SK-N-SH treated with all-trans-retinoic acid at 6 μM for 48 hours (cell line): ENCODE measurements at regions not wholly inside any gene's neighbourhood (a gene's known extent, or its start where the extent isn't known, plus 50 kb on each side); places are given as distances from the start of the nearest gene placed in this dataset.

Experiments used
- ATAC-seq: fragments of 200-7000 bp; cut with Tn5 transposase; 3 replicates; pipeline ENCODE4 v1.9.1; 2020; ENCODE audit warnings: mild to moderate bottlenecking, moderate library complexity
- ARNTL ChIP-seq: fragments of 450-650 bp; formaldehyde crosslinking; IDR thresholded peaks from 2 replicates; pipeline ENCODE4 v1.5.0; 2020; ENCODE audit warnings: low read depth, mild to moderate bottlenecking, moderate library complexity, borderline replicate concordance
- BACH2 ChIP-seq: fragments of 250-450 bp; sonication (Bioruptor Pico); IDR thresholded peaks from 2 replicates; pipeline ENCODE4 v1.9.0; 2021; ENCODE audit warnings: mild to moderate bottlenecking, borderline replicate concordance
- CREB5 ChIP-seq: fragments of 250-450 bp; sonication (Bioruptor Pico); IDR thresholded peaks from 2 replicates; pipeline ENCODE4 v1.5.1; 2020; ENCODE audit warnings: low read depth, mild to moderate bottlenecking, moderate library complexity
- CSDC2 ChIP-seq: fragments of 250-450 bp; sonication (Bioruptor Pico); IDR thresholded peaks from 2 replicates; pipeline ENCODE4 v1.5.0; 2020; ENCODE audit warnings: mild to moderate bottlenecking, moderate library complexity
- ESRRG ChIP-seq: fragments of 250-450 bp; sonication (Bioruptor Pico); IDR thresholded peaks from 2 replicates; pipeline ENCODE4 v1.6.1; 2021; ENCODE audit warnings: mild to moderate bottlenecking
- GLIS3 ChIP-seq: fragments of 250-450 bp; sonication (Bioruptor Pico); IDR thresholded peaks from 2 replicates; pipeline ENCODE4 v1.5.0; 2020; ENCODE audit warnings: mild to moderate bottlenecking, moderate library complexity
- ISL1 ChIP-seq: fragments of 250-450 bp; sonication (Bioruptor Pico); IDR thresholded peaks from 2 replicates; pipeline ENCODE4 v2.1.2; 2022; ENCODE audit warnings: mild to moderate bottlenecking, moderate library complexity
- OSR1 ChIP-seq: fragments of 250-450 bp; sonication (Bioruptor Pico); IDR thresholded peaks from 2 replicates; pipeline ENCODE4 v1.8.0; 2022; ENCODE audit warnings: moderate library complexity, mild to moderate bottlenecking, inconsistent platforms
- PATZ1 ChIP-seq: fragments of 250-450 bp; sonication (Bioruptor Pico); IDR thresholded peaks from 2 replicates; pipeline ENCODE4 v1.8.0; 2020; ENCODE audit warnings: mild to moderate bottlenecking, moderate library complexity, borderline replicate concordance
- POU6F1 ChIP-seq: fragments of 250-450 bp; sonication (Bioruptor Pico); IDR thresholded peaks from 2 replicates; pipeline ENCODE4 v1.8.0; 2021; ENCODE audit warnings: low read depth, mild to moderate bottlenecking, moderate library complexity, borderline replicate concordance
- PPARA ChIP-seq: fragments of 250-450 bp; sonication (Bioruptor Pico); IDR thresholded peaks from 2 replicates; pipeline ENCODE4 v1.5.0; 2020; ENCODE audit warnings: mild to moderate bottlenecking, borderline replicate concordance
- RARB ChIP-seq: fragments of 250-450 bp; sonication (Bioruptor Pico); IDR thresholded peaks from 2 replicates; pipeline ENCODE4 v1.8.0; 2021; ENCODE audit warnings: mild to moderate bottlenecking, moderate library complexity
- SNAI2 ChIP-seq: fragments of 250-450 bp; sonication (Bioruptor Pico); IDR thresholded peaks from 2 replicates; pipeline ENCODE4 v1.5.0; 2020; ENCODE audit warnings: mild to moderate bottlenecking, moderate library complexity
- TCF4 ChIP-seq: fragments of 250-450 bp; sonication (Bioruptor Pico); IDR thresholded peaks from 2 replicates; pipeline ENCODE4 v1.8.0; 2021; ENCODE audit warnings: mild to moderate bottlenecking, moderate library complexity, borderline replicate concordance
- TOX ChIP-seq: fragments of 250-450 bp; sonication (Bioruptor Pico); IDR thresholded peaks from 2 replicates; pipeline ENCODE4 v1.8.0; 2021; ENCODE audit warnings: mild to moderate bottlenecking, moderate library complexity, borderline replicate concordance
- TSHZ2 ChIP-seq: fragments of 250-450 bp; sonication (Bioruptor Pico); IDR thresholded peaks from 2 replicates; pipeline ENCODE4 v1.5.0; 2020; ENCODE audit warnings: mild to moderate bottlenecking, moderate library complexity
- ZC3H10 ChIP-seq: fragments of 250-450 bp; sonication (Bioruptor Pico); IDR thresholded peaks from 2 replicates; pipeline ENCODE4 v1.5.1; 2021; ENCODE audit warnings: mild to moderate bottlenecking, moderate library complexity
- ZFP3 ChIP-seq: fragments of 250-450 bp; sonication (Bioruptor Pico); IDR thresholded peaks from 2 replicates; pipeline ENCODE4 v1.5.0; 2020; ENCODE audit warnings: mild to moderate bottlenecking, moderate library complexity
- ZFP30 ChIP-seq: fragments of 450-650 bp; formaldehyde crosslinking; IDR thresholded peaks from 2 replicates; pipeline ENCODE4 v1.5.0; 2022; ENCODE audit warnings: mild to moderate bottlenecking, moderate library complexity
- ZNF565 ChIP-seq: fragments of 450-650 bp; formaldehyde crosslinking; conservative IDR thresholded peaks from 2 replicates; pipeline ENCODE4 v1.5.0; 2020; ENCODE audit warnings: low read depth, mild to moderate bottlenecking, moderate library complexity
- ZNF8 ChIP-seq: fragments of 450-650 bp; formaldehyde crosslinking; IDR thresholded peaks from 2 replicates; pipeline ENCODE4 v1.5.0; 2020; ENCODE audit warnings: mild to moderate bottlenecking, moderate library complexity

- TF ChIP-seq ZFP30 (CRISPR knock-in tag) (no peak), POU6F1 (CRISPR knock-in tag) (no peak), ZFP3 (CRISPR knock-in tag) (no peak), ZC3H10 (CRISPR knock-in tag) (no peak), ISL1 (CRISPR knock-in tag) (no peak), RARB (no peak)
- ATAC-seq, result no peak
Observed at GRCh38 chr5:92380069-92380770, 997.1 kb upstream of the ARRDC3 start.

- ATAC-seq, result no peak
- TF ChIP-seq CREB5 (CRISPR knock-in tag) (no peak), SNAI2 (CRISPR knock-in tag) (no peak), ZFP3 (CRISPR knock-in tag) (no peak), TSHZ2 (CRISPR knock-in tag) (no peak), CSDC2 (CRISPR knock-in tag) (no peak), PATZ1 (CRISPR knock-in tag) (no peak), RARB (no peak), TCF4 (CRISPR knock-in tag) (no peak), ESRRG (CRISPR knock-in tag) (no peak), BACH2 (CRISPR knock-in tag) (no peak), ZFP30 (CRISPR knock-in tag) (no peak), POU6F1 (CRISPR knock-in tag) (no peak), ZNF8 (CRISPR knock-in tag) (no peak), ARNTL (no peak), GLIS3 (no peak), PPARA (CRISPR knock-in tag) (no peak), TOX (CRISPR knock-in tag) (no peak), ZC3H10 (CRISPR knock-in tag) (no peak), ZNF565 (CRISPR knock-in tag) (no peak)
Observed at GRCh38 chr5:92378966-92379611, 996.0 kb upstream of the ARRDC3 start.

GRCh38 chr5:92374859-92375258 is 991.7 kb upstream of the ARRDC3 start:
- no peak for TF ChIP-seq TOX (CRISPR knock-in tag)
- TF ChIP-seq ZNF565 (CRISPR knock-in tag), result no peak
- TF ChIP-seq OSR1 (CRISPR knock-in tag), result no peak
- no peak for TF ChIP-seq ARNTL
- TF ChIP-seq RARB, result no peak
- TF ChIP-seq CREB5 (CRISPR knock-in tag), result no peak
- TF ChIP-seq ISL1 (CRISPR knock-in tag), result no peak
- TF ChIP-seq BACH2 (CRISPR knock-in tag), result no peak
- no peak for TF ChIP-seq POU6F1 (CRISPR knock-in tag)
- no peak for TF ChIP-seq GLIS3
- no peak for TF ChIP-seq ZC3H10 (CRISPR knock-in tag)
- TF ChIP-seq SNAI2 (CRISPR knock-in tag), result no peak
- ATAC-seq, result no peak
